ENCODE measurements at regions not wholly inside any gene's neighbourhood (a gene's known extent, or its start where the extent isn't known, plus 50 kb on each side); places are given as distances from the start of the nearest gene placed in this dataset.

DNA sequence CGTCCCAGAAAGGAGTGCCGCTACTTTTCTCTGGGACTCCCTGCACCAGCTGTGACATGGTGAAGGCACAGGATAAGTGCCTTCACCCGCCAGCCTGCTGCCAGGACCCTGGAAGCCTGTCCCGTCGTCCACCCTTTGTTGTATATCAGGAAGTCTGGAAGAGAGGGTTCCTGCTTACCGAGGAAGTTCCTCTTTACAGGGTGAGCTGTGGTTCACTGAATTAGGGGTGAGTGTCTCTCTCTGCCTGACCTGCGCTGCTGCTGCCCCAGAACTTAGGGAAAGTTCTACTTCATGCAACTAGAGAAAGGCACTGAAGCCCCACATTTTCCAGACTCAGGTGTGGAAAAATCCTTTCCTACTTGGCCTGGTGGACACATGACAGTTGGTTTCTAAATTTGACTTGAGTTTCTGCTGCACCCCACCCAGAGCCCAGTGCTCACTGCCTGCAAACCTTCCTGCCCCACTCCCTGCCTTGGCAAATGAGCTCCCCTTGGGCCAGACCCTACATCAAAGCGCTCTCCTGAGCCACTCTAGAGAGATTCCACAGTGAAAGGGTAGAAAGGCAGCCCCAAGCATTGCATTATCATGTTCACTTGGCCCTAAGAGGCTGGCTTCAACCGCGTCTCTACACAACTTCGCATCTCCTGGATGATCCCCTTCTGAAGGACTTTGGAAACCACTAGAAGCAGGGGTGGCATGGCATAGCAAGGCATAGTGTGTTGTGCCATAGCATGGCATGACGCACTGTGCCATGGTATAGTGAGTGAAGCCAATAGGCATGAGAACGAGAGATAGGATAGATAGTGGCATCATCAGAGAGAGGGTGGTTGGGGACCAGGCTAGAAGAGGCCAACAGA, 215.8 kb upstream of the CDYL start:
- DNase-seq (ENCODE audit: low spot score), result no peak

DNA sequence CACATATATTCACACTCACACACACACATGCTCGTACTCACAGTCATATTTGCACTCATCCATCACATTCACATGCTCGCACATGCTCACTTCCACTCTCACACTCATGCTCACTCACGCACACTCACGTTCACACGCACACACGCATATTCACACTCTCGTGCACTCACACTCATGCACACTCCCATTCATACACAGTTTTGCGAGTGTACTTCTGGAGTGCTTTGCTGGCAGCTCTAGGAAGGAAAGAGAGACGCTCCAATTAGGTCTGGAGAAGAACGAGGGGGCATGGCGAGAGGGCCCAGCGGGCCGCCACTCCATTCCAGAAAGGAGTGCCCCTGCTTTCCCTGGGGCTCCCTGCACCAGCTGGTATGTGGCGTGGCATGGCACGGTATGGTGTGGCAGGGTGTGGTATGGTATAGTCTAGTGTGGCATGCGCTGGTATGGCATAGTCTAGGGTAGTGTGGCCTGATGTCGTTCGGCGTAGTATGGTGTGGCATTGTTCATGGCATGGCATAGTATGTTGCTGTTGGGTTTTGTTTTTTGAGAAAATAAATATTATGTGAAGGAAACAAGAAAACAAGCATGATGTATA, 216.8 kb upstream of the CDYL start:
- no peak for DNase-seq (ENCODE audit: low spot score)

DNA sequence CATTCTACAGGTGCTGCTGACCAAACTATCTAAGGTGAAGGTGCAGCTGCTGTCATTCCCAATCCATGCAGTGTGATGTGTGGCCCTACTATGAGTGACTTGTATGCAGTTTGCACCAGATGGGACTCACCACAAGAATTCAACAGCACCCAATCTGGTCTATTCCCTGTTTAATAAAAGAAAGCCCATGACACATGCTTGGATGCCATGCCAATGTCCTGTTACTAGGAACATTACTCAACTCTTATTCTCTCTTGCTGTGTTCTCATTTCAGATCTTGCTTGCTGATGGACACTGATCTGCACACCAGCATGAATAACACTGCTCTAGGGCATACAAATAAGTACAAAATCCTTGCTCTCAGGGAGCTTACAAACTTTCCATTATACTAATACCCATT, 221.6 kb upstream of the CDYL start:
- no peak for DNase-seq (ENCODE audit: low spot score)

GRCh38 chr6:4553387-4553786, 222.8 kb upstream of the CDYL start:
- no peak for DNase-seq (ENCODE audit: low spot score)

GRCh38 chr6:4550227-4550597, 226.0 kb upstream of the CDYL start:
- no peak for DNase-seq (ENCODE audit: low spot score)

- DNase-seq (ENCODE audit: low spot score), result no peak
Observed at GRCh38 chr6:4549556-4550226, 226.5 kb upstream of the CDYL start.

- no peak for DNase-seq (ENCODE audit: low spot score)
Observed at GRCh38 chr6:4545893-4546292, 230.3 kb upstream of the CDYL start.

DNA sequence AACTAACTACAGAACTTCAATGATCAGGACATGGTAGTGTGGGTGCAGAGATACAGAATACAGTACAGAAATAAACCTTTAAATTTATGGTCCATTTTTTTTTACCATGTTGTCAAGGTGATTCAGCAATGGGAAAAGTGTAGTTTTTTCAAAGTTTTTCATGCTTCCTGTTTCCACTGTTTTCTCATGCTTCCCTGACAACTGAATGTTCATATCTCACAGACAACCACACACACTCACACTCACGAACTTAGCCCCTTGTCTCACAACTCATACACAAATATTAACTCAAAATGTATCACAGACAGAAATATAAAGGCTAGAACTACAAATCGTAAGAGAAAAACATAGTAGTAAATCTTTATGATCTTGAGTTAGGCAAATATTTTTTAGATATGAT, 232.6 kb upstream of the CDYL start:
- DNase-seq (ENCODE audit: low spot score), result no peak

DNA sequence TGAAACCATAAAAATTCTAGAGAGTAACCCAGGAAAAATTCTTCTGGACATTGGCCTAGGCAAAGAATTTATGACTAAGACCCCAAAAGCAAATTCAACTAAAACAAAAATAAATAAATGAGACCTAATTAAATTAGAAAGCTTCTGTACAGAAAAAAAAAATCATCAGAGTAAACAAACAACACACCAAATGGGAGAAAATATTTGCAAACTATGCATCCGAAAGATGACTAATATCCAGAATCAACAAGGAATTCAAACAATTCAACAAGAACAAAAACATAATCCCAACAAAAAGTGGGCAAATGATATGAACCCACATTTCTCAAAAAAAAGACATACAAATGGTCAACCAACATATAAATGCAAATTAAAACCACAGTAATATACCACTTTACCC, 242.6 kb upstream of the CDYL start:
- DNase-seq (ENCODE audit: low spot score), result no peak

DNA sequence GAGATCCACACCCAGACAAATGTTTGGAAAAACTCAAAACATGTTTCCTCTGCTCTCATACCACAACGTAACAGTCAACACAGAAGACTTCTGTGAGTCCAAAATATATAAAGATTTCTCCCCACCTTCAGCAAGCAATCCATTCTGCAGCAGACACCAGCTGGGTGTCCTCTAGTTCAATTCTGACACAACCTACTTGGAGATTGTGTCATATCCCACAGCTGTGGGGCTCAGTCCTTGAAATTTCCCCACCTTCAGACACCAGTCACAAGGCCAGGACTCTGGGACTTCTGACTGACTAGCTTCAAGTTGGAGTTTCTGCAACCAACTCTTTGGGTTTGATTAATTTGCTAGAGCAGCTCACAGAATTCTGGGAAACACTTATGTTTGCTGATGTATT, 244.8 kb upstream of the CDYL start:
- no peak for DNase-seq (ENCODE audit: low spot score)

DNA sequence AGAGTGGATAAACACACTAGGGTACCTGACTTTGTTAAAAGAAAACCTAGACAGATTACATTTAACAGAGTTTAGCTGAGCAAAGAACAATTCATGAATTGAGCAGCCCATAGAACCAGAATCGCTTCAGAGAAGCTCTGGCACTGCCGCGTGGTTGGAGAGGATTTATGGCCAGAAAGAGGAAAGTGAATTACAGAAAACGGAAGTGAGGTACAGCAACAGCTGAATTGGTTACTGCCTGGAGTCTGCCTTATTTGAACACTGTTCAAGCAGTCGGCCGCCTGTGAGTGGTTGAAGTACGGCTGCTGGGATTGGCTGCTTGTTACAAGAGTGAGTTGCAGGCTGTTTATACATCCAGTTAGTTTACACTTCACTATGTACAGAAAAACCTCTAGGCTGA, 253.8 kb upstream of the CDYL start:
- no peak for DNase-seq (ENCODE audit: low spot score)

GRCh38 chr6:4521070-4521469, 255.1 kb upstream of the CDYL start:
- DNase-seq (ENCODE audit: low spot score), result no peak

- no peak for DNase-seq (ENCODE audit: low spot score)
Observed at GRCh38 chr6:4518506-4518905, 257.7 kb upstream of the CDYL start.

DNA sequence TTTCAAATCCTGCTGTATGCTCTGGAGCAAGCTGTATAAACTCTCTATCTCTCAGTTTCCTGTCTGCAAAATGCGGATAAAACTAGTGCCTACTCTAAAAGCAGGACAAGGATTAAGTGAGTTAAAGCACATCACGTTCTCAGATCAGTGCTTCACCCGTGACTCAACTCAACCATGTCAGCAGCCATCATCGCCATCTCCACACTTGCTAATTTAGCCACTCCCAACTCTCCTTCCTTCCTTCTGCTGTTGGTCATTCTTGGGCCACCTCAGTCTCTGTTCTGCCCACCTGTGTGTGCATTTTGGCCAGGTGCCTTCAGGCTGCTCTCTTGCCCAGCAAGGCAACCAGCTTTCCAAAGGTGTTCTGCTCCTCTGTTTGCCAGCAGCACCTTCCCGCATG, 260.0 kb upstream of the CDYL start:
- no peak for DNase-seq (ENCODE audit: low spot score)

- DNase-seq (ENCODE audit: low spot score), result no peak
Observed at GRCh38 chr6:4513561-4513960, 262.6 kb upstream of the CDYL start.

DNA sequence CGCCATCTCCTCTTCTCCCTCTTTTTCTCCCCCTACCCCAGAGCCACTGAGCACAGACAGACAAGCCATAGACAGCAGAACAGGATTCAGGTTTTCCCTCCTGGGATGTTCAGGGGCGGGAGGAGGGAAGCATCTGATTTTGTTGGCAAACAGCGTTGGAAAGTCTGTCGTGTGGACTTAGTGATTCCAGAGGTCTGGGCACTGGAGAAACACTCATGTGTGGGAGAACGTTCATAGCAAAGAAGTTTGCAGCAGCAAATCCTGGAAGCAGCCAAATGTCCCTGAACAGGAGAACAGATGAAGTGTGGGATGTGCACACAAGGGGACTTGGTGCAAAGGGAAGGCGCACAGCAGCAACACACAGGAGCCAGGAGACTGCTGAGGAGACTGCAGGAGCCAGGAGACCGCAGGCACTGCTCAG, 264.1 kb upstream of the CDYL start:
- DNase-seq (ENCODE audit: low spot score), result no peak

DNA sequence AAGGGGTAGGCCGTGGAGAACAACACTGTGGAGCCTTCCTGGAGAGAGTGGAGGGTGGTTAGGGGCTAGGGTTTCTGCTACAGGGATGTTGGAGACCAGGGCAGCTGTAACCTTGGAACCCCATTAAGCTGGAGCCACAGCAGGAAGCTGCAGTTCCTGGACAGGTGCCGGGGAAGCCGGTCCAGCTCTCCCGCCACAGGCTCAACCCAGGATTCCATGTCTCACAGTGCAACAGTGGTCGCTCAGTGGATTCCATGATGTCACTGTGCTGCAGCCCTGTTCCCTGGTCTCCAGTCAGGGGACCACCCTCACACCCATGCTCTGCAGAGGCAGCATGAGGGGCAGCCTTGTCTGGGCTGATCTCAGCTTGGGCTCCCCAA, 264.6 kb upstream of the CDYL start:
- no peak for DNase-seq (ENCODE audit: low spot score)

DNA sequence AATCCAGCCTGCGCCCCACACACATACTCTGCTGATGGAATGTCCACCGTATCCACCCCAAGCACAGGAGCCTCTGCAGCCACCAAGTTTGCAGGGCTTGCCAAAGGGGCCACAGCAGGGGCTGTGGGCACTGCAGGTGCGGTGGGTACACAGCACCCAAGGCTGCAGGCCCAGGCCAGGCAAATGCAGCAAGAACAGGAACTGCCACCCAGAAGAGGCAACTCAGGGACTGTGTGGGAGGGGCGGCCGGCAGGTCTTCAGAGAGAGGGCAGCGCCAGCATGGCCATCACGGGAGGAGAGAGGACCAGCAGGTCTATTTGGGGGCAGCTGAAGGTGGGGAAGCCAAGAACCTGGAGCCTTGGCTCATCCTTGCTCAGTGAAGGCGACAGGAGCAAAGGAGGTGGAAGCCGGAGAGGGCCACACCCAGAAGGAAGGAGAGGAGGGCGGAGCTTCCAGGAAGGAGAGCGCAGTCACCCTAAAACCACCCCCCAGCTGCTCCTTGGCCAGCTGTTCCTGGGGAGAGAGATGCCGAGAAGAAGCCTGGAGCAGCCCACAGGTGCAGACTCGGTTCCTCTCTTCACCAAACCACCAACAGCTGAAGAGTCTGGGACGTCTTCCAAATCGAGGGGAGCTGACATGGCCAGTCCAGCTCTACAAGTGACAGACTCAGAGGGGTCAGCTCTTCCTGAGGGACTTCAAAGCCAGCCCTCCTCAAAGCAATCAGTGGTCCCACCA, 265.1 kb upstream of the CDYL start:
- DNase-seq (ENCODE audit: low spot score), result no peak

GRCh38 chr6:4510317-4510716, 265.9 kb upstream of the CDYL start:
- no peak for DNase-seq (ENCODE audit: low spot score)

DNA sequence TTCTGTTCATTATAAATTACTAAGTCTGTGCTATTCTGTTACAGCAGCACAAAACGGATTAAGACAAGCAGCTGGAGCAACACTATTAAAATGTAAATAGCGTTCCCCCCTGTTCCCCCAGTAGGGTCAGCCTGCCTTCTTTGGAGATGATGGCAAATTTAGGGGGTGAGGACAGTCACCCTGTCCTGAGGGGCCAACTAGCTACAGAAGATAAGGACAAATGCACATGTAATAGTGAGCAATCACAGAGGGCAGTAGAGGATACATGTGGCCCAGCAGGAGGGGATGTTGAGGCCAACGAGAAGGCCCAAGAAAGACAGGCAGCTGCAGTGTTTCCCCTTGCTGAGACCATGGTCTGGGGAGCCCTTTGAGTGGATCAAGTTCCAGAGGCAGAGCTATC, 266.7 kb upstream of the CDYL start:
- DNase-seq (ENCODE audit: low spot score), result no peak

- DNase-seq (ENCODE audit: low spot score), result no peak
Observed at GRCh38 chr6:4506792-4507191, 269.4 kb upstream of the CDYL start.

DNA sequence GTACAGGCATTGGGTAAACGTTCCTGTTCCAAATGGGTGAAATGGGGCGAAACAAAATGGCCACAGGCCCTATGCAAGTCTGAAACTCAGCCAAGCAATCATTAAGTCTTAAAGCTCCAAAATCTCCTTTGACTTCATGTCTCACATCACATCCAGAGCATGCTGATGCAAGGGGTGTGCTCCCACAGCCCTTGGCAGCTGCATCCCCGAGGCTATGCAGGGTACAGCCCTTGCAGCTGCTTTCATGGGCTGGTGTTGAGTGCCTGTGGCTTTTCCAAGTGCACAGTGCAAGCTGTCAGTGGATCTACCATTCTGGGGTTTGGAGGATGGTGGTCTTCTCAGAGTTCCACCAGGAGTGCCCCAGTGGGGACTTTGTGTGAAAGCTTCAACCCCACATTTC, 270.0 kb upstream of the CDYL start:
- DNase-seq (ENCODE audit: low spot score), result no peak

Data from SK-N-DZ (cell line).